ENCODE measurements at regions not wholly inside any gene's neighbourhood (a gene's known extent, or its start where the extent isn't known, plus 50 kb on each side); places are given as distances from the start of the nearest gene placed in this dataset.

- peak; percentile 1 for DNase-seq (ENCODE audit: low spot score)
Observed at GRCh38 chr12:115023279-115024265, 339.6 kb upstream of the TBX3 start.

GRCh38 chr12:115020091-115020490, 336.1 kb upstream of the TBX3 start:
- no peak for DNase-seq (ENCODE audit: low spot score)

DNA sequence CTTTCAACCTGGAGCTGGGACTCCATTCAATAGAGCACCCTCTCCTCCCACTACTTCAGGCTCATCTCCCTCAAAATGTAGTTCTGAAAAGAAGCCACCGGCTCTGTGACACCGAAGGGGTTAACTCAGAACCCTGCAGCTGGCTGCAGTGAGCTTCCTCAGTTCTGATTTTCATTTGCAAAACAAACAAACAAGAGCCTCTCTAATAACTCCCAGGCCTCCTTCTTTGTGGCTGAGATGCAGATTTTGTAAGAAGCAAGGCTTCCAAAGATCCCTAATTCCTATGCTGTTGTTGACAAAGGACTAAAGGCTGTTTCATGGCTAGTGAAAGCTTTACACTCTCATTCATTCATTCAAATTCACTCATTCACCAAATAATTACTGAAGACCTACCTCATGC, 333.4 kb upstream of the TBX3 start:
- DNase-seq (ENCODE audit: low spot score) = no peak

DNA sequence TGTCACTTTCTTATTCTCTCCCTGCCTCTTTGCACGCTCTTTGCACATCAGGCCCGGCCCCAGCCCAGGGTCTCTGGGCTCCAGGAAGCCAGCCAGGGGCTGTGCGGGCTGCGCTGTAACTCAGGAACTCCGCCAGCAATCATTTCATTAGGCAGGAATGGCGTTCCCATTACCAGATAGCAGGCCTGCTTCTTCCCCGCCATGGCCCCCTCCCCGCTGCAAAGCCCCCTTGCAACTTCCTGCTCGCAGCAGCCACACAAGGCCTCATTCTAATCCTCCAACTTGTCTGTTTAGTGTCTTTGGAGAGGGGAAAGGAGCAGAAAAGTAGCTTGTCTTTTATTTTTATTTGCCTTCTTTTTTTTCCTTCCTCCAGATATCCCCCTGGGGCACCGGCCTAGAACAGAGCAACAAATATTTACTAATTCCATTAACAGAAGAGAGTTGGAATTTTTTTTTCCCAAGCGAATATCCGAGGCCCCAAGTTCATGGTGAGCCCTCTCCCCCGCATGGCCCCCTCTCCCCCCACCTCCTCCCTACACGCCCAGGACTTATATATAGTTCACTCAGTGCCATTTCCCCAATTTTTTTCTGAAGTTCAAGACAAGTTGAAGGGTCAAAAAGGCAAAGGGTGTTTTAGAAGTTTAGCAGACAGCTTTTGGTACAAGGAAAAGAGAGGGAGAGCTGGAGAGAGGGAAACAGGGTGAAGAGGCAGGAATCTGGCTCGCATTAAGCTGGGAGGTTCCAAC, 329.4 kb upstream of the TBX3 start:
- no peak for DNase-seq (ENCODE audit: low spot score)

GRCh38 chr12:115012861-115013235, 328.9 kb upstream of the TBX3 start:
- DNase-seq (ENCODE audit: low spot score) = no peak

DNA sequence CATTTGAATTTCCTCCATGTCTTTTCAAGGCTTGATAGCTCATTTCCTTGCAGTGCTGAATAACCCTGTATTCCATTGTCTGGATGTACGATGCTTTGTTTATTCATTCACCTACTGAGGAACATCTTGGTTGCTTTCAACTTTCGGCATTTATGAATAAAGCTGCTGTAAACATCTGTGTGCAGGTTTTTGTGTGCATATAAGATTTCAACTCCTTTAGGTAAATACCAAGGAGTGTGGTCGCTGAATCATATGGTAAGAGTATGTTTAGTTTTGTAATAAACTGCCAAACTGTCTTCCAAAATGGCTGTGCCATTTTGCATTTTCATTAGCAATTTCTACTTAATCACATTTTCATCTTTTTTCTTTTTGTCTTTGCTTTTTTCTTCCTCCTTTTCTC, 327.7 kb upstream of the TBX3 start:
- DNase-seq (ENCODE audit: low spot score) = no peak

DNA sequence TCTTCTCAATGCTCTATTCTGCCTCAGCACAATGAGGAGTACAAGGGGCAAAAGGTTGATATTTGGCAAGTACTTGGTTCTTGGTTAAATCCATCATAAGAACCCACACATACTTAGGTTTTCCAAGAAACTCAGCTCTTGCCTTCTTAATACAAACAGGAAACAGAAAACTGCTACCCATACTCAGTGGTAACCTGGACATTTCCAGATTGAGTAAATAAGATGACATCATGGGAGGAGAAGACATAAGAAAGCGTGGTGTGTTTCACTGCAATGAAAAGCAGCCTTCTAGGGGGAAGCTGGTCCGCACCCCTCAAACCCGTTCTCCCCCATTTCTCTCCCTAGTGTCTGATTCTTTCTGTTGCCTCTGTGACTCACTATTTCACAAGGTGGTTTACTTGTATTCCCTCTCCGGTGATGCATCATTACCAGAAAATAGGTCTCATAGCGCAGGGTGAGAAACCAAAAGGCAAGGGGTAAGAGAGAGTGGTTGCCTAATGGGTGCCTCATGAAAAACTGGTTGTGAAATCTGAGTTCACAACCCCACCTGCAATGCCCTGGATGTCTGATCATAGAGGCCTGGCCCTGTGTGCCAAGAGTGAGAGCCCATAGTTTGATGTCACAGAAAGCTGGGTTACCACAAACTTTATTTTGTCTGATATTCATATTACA, 326.5 kb upstream of the TBX3 start:
- DNase-seq (ENCODE audit: low spot score) = no peak

DNA sequence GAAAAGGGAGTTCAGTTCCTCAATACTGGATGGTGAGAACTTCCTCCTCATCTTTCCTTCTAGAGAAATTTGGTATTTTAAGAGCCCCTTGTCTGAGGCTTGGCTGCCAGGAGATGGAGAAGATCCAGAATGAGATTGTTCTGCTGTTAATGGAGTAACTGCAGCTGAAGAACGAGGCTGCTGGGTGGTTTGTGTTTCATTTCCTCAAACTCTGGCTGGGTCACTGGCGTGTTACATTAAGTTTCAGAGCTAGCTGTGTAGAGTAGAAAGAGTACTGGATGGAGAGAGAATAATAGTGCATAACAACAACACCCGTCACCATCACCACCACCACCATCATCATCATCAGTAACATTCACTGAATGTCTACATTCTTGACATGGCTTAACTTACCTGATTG, 325.0 kb upstream of the TBX3 start:
- DNase-seq (ENCODE audit: low spot score) = no peak

GRCh38 chr12:115004470-115005146, 320.6 kb upstream of the TBX3 start:
- DNase-seq (ENCODE audit: low spot score) = no peak

DNA sequence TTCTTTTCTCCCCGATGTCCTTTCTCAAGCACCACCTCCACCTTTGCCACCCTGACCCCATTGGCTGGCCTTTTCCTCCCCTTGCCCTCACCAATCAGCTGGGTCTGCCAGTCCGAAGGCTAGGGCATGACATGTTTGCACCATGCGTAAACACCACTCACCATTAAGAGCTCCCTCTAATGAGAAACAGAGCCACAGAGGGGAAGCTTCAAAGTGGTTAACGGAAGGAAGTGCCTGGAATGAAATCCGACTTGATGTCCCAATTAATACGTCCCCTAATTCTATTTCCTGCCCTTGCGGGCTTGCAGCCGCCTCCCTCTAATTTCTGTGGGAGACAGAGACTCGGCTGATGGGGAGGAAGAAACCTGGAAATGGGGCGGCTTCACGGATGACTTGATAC, 318.5 kb upstream of the TBX3 start:
- DNase-seq (ENCODE audit: low spot score) = no peak

DNA sequence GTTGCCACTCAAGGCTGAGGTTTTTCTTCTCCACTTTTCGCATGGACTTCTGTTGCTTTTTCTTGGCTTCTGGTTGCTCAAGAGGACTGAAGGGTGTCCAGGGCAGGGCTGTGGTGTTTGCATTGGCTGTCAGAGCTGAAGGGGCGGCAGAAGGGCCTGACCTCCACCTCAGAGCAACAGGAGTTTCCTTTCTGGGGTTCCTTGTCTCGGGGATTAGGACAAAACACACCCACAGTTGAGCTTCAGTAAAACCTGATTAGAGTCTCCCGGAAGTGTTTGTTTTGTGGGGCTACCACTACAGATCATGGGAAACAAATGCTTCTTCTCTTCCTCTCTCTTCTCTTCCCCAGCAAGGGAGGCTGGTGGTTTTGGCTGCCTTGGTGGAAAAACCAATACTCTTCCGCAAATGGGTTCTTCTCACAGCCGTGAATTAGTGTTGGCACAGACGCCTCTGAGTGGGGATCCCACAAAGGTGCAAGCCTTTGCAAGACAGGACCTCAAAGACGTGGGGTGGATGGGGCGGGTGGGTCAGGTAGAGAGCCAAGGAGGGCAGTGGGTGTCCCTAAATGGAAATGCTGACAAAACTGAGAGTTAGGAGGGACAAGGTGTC, 317.7 kb upstream of the TBX3 start:
- no peak for DNase-seq (ENCODE audit: low spot score)

- no peak for DNase-seq (ENCODE audit: low spot score)
Observed at GRCh38 chr12:115000038-115000437, 316.1 kb upstream of the TBX3 start.

DNA sequence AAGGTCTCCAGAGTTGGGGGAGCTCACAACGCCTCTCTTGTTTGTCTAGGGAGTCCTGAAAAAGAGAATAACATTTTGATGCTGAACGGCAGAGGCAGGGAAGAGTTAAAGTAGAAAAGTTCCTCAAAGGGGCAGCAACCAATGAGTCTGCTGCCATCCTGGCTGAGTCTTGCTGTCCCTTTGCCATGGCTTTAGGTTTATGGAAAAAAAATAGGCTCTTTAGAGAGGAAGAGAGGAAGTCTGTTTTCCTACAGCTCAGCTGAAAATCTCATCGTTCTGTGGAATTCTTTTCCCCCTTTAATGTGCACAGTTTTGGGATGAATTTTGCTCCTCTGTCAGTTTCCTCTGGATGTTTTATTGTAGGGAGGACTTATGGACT, 314.8 kb upstream of the TBX3 start:
- no peak for DNase-seq (ENCODE audit: low spot score)

DNA sequence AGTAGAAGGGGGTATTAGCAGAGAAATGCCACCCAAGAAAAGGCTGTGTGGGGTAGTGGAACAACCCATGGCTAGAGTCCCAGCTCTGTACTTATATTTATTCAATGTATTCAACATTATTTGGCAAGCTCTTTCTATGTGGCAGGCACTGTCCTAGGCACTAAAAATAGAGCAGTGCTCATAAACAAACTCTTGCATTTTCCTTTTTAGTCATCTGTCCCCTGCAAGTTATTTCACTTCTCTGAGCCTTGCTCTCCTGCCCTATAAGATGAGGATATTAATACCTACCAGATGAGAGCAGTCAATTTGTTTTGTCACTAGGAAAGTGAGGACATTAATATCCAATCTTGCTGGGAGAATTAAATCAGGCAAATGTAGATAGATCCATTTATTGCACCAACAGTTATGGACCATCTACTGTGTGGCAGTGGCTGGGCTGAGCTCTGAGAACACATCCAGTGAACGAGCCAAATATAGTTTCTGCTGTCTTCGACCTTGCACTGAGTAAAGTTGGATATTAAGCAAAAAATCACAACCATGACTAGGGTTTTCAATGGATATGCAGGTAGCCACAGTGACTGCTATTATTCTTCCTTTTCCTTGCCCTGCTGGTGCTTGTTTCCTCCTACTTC, 314.3 kb upstream of the TBX3 start:
- DNase-seq (ENCODE audit: low spot score) = no peak

GRCh38 chr12:114996382-114996781, 312.4 kb upstream of the TBX3 start:
- no peak for DNase-seq (ENCODE audit: low spot score)

- no peak for DNase-seq (ENCODE audit: low spot score)
Observed at GRCh38 chr12:114995891-114996290, 311.9 kb upstream of the TBX3 start.

DNA sequence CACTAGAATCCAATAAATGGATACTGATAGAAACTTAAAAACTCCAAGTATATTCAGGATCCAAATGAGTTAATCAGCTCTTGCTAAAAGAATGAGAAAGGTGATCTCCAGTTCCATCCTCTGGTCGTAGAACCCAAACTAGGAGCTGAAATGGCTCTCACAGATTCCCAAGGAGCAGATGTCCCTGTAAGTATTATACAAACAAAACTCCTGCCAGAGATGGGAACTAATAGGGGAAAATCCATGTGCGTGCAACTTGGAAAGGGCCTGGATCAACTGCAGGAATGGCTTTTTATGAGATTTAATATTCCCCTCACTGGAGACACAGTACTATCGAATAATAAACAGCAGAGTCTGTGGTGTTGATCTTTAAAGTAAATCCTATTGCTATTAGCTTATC, 309.2 kb upstream of the TBX3 start:
- no peak for DNase-seq (ENCODE audit: low spot score)

DNA sequence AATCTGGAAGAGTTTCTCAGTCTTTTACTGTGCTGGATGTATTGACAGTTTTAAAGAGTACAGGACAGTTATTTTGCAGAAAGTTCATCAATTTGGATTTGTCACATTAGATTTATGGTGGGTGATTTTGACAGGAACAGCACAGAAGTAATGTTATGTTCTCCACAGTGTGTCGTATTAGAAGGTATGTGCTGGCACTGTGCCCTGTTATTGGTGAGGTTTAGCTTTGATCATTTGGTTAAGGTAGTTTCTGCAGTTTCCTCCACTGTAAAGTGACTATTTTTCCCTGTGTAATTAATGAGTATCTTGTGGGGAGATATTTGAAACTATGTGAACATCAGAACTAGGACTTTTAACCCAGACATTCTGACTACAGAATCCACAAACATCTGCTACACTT, 308.5 kb upstream of the TBX3 start:
- no peak for DNase-seq (ENCODE audit: low spot score)

- DNase-seq (ENCODE audit: low spot score) = no peak
Observed at GRCh38 chr12:114990381-114990780, 306.4 kb upstream of the TBX3 start.

GRCh38 chr12:114986849-114987248, 302.9 kb upstream of the TBX3 start:
- DNase-seq (ENCODE audit: low spot score) = no peak

GRCh38 chr12:114986178-114986714, 302.3 kb upstream of the TBX3 start:
- no peak for DNase-seq (ENCODE audit: low spot score)

Measured in putamen (tissue), 1 donor.